ENCODE measurements at regions not wholly inside any gene's neighbourhood (a gene's known extent, or its start where the extent isn't known, plus 50 kb on each side); places are given as distances from the start of the nearest gene placed in this dataset.
"Not testable (repeated sequence)": the region's sequence is repeated elsewhere in the genome, so short reads cannot be mapped to it uniquely, and the experiment has no call there.

DNA sequence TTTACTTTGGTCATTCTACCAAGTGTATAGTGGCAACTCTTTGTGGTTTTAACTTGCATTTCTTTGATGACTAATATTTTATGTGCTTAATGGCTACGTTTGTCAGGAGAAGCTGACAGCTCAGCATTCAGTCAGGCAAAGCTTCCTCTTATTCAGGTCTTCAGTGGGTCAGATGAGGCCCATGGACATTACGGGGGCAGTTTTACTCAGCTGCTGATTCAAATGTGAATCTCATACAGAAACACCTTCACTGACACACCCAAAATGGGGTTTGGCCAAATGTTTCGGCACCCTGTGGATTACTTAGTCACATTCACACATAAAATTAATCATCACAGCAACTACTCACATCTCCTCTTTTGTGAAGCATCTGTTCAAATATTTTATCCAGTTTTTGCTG is 104.9 kb upstream of the PLD5 start:
- no peak for DNase-seq (ENCODE audit: low spot score)

GRCh38 chr1:242623756-242624155 is 99.3 kb upstream of the PLD5 start:
- DNase-seq (ENCODE audit: low spot score) = no peak

GRCh38 chr1:242623119-242623518 is 98.6 kb upstream of the PLD5 start:
- no peak for DNase-seq (ENCODE audit: low spot score)

GRCh38 chr1:242613266-242613815 is 88.8 kb upstream of the PLD5 start:
- no peak for DNase-seq (ENCODE audit: low spot score)

DNA sequence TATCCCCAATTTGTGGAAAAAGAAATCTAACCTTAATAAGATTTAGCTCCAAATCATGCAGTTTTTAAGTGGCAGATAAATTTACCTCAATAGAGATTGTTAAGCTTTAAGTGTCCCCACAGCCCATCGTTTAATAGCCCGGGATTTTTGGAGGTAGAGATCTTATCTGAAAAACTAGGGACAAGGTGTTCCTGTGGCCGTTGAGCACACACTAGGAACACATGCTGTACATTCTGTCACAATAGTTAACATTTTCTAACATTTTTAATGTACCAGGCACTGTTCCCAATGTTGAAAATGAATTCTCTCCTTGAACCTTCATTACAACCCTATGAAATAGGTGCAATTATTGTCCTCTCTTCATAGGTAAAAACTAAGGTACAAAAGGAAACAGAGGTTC is 85.7 kb upstream of the PLD5 start:
- DNase-seq (ENCODE audit: low spot score) = no peak

GRCh38 chr1:242605521-242605920 is 81.0 kb upstream of the PLD5 start:
- no peak for DNase-seq (ENCODE audit: low spot score)

DNA sequence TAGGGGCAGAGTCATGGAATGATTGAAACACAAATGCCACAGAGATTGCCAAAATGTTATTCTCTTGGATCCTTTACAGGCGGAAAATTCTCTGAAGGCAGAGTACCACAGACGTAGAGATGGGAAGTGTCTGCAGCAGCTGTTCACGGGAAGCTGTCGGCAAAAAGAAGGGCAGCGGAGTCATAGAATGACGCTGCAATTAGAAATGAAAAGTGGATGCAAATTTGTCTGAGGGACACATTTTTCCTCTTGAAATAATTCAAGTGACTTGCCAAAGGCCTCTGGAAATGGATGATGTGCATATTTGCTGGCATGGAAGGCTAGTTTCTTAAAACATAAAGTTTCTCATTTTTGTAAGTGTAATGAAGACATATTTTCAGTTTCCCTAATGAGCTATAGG is 77.5 kb upstream of the PLD5 start:
- DNase-seq (ENCODE audit: low spot score) = no peak

- not testable (repeated sequence) for DNase-seq (ENCODE audit: low spot score)
Measured at GRCh38 chr1:242593756-242594155, 69.3 kb upstream of the PLD5 start.

- no peak for DNase-seq (ENCODE audit: low spot score)
Measured at GRCh38 chr1:242586360-242586680, 61.8 kb upstream of the PLD5 start.

- DNase-seq (ENCODE audit: low spot score) = no peak
Measured at GRCh38 chr1:242585616-242586359, 61.3 kb upstream of the PLD5 start.

- DNase-seq (ENCODE audit: low spot score) = no peak
Measured at GRCh38 chr1:242582669-242583068, 58.2 kb upstream of the PLD5 start.

DNA sequence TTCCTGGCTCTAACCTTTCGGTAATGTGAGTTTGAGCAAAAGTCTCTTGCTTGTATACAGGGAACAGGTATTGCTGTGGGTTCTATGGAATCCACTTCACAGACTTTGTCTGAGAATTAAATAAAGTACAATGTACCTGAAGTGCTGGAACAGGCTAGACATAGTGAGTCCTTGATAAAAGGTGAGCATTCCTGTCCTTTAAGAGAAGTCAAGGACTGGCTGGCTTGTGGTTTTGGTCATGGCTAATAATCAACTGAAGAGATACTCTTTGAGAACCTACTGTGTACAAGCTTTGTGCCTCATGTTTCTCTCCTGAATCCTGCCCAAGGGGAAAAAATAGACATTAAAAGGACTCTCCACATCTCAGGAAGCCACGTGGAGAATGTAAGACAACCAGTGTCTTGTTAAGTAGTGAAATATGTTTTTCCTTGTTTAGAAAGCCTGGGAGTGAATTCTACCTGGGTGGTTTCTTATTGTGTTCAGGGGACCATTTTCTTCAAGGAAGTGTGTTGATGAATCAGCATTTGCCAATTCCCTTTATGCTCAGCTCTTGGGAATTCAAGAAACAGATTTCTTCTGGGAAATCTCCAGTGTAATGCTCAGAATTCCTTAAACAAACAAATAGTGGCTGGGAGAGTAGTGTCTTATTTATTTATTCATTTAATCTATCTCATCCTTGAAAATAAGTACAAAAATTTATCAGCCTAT is 55.2 kb upstream of the PLD5 start:
- no peak for DNase-seq (ENCODE audit: low spot score)
